ENCODE measurements at regions not wholly inside any gene's neighbourhood (a gene's known extent, or its start where the extent isn't known, plus 50 kb on each side); places are given as distances from the start of the nearest gene placed in this dataset.

DNA sequence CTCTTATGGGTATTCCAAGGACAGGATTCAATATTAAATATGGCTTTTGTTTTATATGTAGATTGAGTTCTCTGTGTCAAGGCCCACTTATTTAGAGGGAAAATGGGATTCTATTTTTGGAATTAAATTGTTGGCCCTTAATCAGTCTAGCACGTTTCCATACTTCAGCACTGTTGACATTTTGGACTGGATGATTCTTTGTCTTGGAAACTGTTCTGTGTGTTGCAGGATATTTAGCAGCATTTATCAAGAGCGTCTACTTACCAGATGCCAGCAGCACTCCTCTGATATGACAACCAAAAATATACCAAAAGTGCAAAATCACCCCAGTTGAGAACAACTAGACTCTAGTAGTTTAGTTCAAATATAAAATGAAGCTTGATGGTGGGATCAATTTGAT lies 1027.0 kb upstream of the COX7C start:
- TF ChIP-seq BRCA1 (IDR thresholded peaks at IDR 0.05) (no peak), BRCA1 (CRISPR knock-in tag; IDR thresholded peaks at IDR 0.05) (no peak), RAD21 (CRISPR knock-in tag; conservative IDR thresholded peaks at IDR 0.05 in 1 of 2, IDR thresholded peaks at IDR 0.05 in 1 of 2) (no peak), ZNF780A (CRISPR knock-in tag; IDR thresholded peaks at IDR 0.05) (no peak), CTCF (IDR thresholded peaks at IDR 0.05 in 2 of 3, conservative IDR thresholded peaks at IDR 0.05 in 1 of 3; ENCODE audit: insufficient read depth in 2 of 3, low read depth in 1 of 3, low read length in 3 of 3) (no peak), EZH2 (IDR thresholded peaks at IDR 0.05; ENCODE audit: borderline replicate concordance, low read depth, low read length) (no peak), PKNOX1 (IDR thresholded peaks at IDR 0.05) (no peak), SMC3 (conservative IDR thresholded peaks at IDR 0.05; ENCODE audit: insufficient read depth, low read depth, low read length) (no peak), CBFB (CRISPR knock-in tag; IDR thresholded peaks at IDR 0.05) (no peak)
- TF ChIP-seq, protein P1, sequence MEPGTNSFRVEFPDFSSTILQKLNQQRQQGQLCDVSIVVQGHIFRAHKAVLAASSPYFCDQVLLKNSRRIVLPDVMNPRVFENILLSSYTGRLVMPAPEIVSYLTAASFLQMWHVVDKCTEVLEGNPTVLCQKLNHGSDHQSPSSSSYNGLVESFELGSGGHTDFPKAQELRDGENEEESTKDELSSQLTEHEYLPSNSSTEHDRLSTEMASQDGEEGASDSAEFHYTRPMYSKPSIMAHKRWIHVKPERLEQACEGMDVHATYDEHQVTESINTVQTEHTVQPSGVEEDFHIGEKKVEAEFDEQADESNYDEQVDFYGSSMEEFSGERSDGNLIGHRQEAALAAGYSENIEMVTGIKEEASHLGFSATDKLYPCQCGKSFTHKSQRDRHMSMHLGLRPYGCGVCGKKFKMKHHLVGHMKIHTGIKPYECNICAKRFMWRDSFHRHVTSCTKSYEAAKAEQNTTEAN (CRISPR knock-in tag; IDR thresholded peaks at IDR 0.05), result no peak
- TF ChIP-seq, protein P2, sequence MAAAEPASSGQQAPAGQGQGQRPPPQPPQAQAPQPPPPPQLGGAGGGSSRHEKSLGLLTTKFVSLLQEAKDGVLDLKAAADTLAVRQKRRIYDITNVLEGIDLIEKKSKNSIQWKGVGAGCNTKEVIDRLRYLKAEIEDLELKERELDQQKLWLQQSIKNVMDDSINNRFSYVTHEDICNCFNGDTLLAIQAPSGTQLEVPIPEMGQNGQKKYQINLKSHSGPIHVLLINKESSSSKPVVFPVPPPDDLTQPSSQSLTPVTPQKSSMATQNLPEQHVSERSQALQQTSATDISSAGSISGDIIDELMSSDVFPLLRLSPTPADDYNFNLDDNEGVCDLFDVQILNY (CRISPR knock-in tag; IDR thresholded peaks at IDR 0.05), result no peak
- TF ChIP-seq, protein P3, sequence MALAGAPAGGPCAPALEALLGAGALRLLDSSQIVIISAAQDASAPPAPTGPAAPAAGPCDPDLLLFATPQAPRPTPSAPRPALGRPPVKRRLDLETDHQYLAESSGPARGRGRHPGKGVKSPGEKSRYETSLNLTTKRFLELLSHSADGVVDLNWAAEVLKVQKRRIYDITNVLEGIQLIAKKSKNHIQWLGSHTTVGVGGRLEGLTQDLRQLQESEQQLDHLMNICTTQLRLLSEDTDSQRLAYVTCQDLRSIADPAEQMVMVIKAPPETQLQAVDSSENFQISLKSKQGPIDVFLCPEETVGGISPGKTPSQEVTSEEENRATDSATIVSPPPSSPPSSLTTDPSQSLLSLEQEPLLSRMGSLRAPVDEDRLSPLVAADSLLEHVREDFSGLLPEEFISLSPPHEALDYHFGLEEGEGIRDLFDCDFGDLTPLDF (CRISPR knock-in tag; IDR thresholded peaks at IDR 0.05), result no peak
